Stomach (tissue), 8 donors: ENCODE measurements at regions not wholly inside any gene's neighbourhood (a gene's known extent, or its start where the extent isn't known, plus 50 kb on each side); places are given as distances from the start of the nearest gene placed in this dataset.

Experiments
- DNase-seq, 2 donors: peaks; one replicate each; pipeline versions ENCODE4 v3.0.0 to v3.0.0-alpha.2; 2013 to 2019
- H3K27ac ChIP-seq, 5 donors: fragments of 200-600 bp in 4 of 5; sonication (generic) in 4 of 5; one replicate each; pipeline ENCODE4 v1.5.1; 2013 to 2019; ENCODE audit warnings: mild to moderate bottlenecking in 1 of 5, moderate library complexity in 1 of 5
- H3K27me3 ChIP-seq, 3 donors: fragments of 200-600 bp; sonication (generic); one replicate each; pipeline ENCODE4 v1.5.1; 2017 to 2019; ENCODE audit warnings: mixed run types in 1 of 3
- H3K36me3 ChIP-seq, 4 donors: fragments of 200-600 bp; sonication (generic); 1 replicate in 3 of 4; 2 replicates in 1 of 4; pipeline ENCODE4 v1.5.1; 2016 to 2019
- H3K4me1 ChIP-seq, 4 donors: fragments of 200-600 bp; sonication (generic); one replicate each; pipeline ENCODE4 v1.5.1; 2016 to 2019
- H3K4me3 ChIP-seq, 4 donors: fragments of 200-600 bp; sonication (generic) in 3 of 4; one replicate each; pipeline ENCODE4 v1.5.1; 2016 to 2019; ENCODE audit warnings: mild to moderate bottlenecking in 1 of 4
- H3K9me3 ChIP-seq, 4 donors: fragments of 200-600 bp; sonication (generic); one replicate each; pipeline ENCODE4 v1.5.1; 2016 to 2019
- EP300 ChIP-seq: sonication (generic); formaldehyde crosslinking; IDR thresholded peaks from one replicate; pipeline ENCODE4 v1.6.1; 2017; ENCODE audit warnings: antibody characterized with exemption
- POLR2A ChIP-seq, 4 donors: fragments of 450-650 bp; IDR thresholded peaks; one replicate each; pipeline ENCODE4 v1.6.1; 2016; ENCODE audit warnings: antibody characterized with exemption in 4 of 4, control low read depth in 2 of 4, mild to moderate bottlenecking in 1 of 4, moderate library complexity in 1 of 4
- POLR2AphosphoS5 ChIP-seq, 3 donors: sonication (generic); formaldehyde crosslinking; IDR thresholded peaks; one replicate each; pipeline ENCODE4 v1.6.1; 2016; ENCODE audit warnings: antibody characterized with exemption in 3 of 3
- WGBS, 5 donors: extraction: QIAGEN DNeasy Blood & Tissue Kit in 3 of 5; methylation state at CpG; one replicate each; pipeline versions ENCODE4 v1.1.5 to v1.1.7; 2013 to 2018; 5-methylcytosine and 5-hydroxymethylcytosine counted together
- intact Hi-C: fragments of 100-400 bp; cut with DNase I; formaldehyde crosslinking; loops from one replicate; pipeline ENCODE4 v1.15.1; 2023; ENCODE audit warnings: low total_unique reads
- TF ChIP-seq, protein P1 (sequence below), 7 experiments: fragments of 450-650 bp in 4 of 7; fragments of 200-600 bp in 3 of 7; sonication (generic) in 3 of 7; IDR thresholded peaks; one replicate each; pipeline ENCODE4 v1.5.1; 2016 to 2019; ENCODE audit warnings: antibody characterized with exemption in 7 of 7, control low read depth in 2 of 7, mild to moderate bottlenecking in 1 of 7
- donor health status: healthy with polysubstance abuse.
- donor health status: Bipolar disorder and iron deficiency.
- donor health status: healthy.

DNA sequence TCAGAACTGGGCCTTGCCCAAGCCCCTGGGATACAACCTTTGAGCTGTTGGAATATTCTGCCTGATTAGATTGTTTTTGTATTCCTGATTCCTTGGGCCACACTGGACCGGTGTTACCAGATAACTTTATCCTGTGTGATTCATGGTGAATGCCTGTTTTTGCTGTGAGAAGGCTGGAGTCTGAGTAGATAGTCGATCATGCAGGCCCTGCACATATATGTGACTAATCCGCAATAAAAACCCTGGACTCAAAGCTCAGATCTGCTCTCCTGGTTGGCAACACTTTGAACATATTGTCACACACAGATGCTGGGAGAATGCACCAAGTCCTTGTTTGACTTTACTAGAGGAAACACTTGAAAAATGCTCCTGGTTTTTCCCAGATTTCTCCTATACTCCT, 183.9 kb upstream of the MBL2 start:
- no peaks in the 10 kb centered on the region for H3K36me3 ChIP-seq
- H3K27me3 ChIP-seq: no peaks in the 10 kb centered on the region
- peaks cover 0 to 8% (median 4%) of the 10 kb centered on the region in 4 donors for H3K4me1 ChIP-seq
- H3K4me3 ChIP-seq: no peak overlapping the region
- H3K9me3 ChIP-seq: no peaks in the 10 kb centered on the region
- DNase-seq: no peak
- TF ChIP-seq POLR2A (IDR thresholded peaks at IDR 0.05): no peak
- TF ChIP-seq, protein P1, sequence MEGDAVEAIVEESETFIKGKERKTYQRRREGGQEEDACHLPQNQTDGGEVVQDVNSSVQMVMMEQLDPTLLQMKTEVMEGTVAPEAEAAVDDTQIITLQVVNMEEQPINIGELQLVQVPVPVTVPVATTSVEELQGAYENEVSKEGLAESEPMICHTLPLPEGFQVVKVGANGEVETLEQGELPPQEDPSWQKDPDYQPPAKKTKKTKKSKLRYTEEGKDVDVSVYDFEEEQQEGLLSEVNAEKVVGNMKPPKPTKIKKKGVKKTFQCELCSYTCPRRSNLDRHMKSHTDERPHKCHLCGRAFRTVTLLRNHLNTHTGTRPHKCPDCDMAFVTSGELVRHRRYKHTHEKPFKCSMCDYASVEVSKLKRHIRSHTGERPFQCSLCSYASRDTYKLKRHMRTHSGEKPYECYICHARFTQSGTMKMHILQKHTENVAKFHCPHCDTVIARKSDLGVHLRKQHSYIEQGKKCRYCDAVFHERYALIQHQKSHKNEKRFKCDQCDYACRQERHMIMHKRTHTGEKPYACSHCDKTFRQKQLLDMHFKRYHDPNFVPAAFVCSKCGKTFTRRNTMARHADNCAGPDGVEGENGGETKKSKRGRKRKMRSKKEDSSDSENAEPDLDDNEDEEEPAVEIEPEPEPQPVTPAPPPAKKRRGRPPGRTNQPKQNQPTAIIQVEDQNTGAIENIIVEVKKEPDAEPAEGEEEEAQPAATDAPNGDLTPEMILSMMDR (IDR thresholded peaks at IDR 0.05): no peak
- no peak for TF ChIP-seq POLR2AphosphoS5 (IDR thresholded peaks at IDR 0.05)
- TF ChIP-seq EP300: no peak
- 29 to 54% (median 41%) methylated on average over 3 of the region's 3 CpGs for WGBS, 5 donors
- intact Hi-C loops: no loop called here
- H3K27ac ChIP-seq: no peak overlapping the region

- H3K9me3 ChIP-seq: no peaks in the 10 kb centered on the region
- WGBS, 5 donors: 96 to 99% (median 97%) methylated on average over 21 of the region's 21 CpGs
- peaks cover 0 to 8% (median 3%) of the 10 kb centered on the region in 4 donors for H3K4me1 ChIP-seq
- H3K4me3 ChIP-seq: no peak overlapping the region
- no peak overlapping the region for H3K27ac ChIP-seq
- no peak for TF ChIP-seq EP300
- no peak for TF ChIP-seq POLR2AphosphoS5 (IDR thresholded peaks at IDR 0.05)
- TF ChIP-seq, protein P1 (IDR thresholded peaks at IDR 0.05): no peak
- no peak for TF ChIP-seq POLR2A (IDR thresholded peaks at IDR 0.05)
- no peaks in the 10 kb centered on the region for H3K36me3 ChIP-seq
- no peaks in the 10 kb centered on the region for H3K27me3 ChIP-seq
- intact Hi-C loops: no loop called here
- no peak for DNase-seq
Observed at GRCh38 chr10:52955337-52955736, 182.8 kb upstream of the MBL2 start.

DNA sequence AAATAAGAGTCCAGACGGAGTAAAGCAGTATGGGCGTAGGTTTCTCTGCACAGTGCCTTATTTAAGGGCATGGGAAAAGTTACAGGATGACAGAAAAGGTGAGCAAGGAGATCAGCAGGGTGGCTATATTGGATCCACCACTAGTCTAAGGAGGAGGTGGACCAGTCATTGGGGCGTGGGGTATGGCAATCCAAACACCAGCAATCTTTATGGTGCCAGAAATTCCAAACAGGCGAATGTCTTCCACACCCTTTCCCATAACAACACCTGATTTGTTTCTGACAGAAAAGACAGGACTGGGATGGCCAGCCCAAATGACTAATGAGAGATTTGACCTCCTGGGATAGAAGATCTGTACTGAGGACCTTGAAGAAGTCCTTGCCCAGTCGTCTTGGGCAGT, 181.8 kb upstream of the MBL2 start:
- Histone ChIP-seq H3K27ac (no peak overlapping the region), H3K4me3 (no peak overlapping the region), H3K27me3 (no peaks in the 10 kb centered on the region), H3K4me1 (peaks cover 0 to 8% (median 3%) of the 10 kb centered on the region in 4 donors), H3K9me3 (no peaks in the 10 kb centered on the region), H3K36me3 (no peaks in the 10 kb centered on the region)
- 84 to 93% (median 90%) methylated on average over 5 of the region's 5 CpGs for WGBS, 5 donors
- no peak for DNase-seq
- TF ChIP-seq POLR2AphosphoS5 (IDR thresholded peaks at IDR 0.05): no peak
- TF ChIP-seq, protein P1 (IDR thresholded peaks at IDR 0.05): no peak
- TF ChIP-seq POLR2A (IDR thresholded peaks at IDR 0.05): no peak
- no peak for TF ChIP-seq EP300
- intact Hi-C loops: no loop called here

GRCh38 chr10:52952391-52953055, 179.9 kb upstream of the MBL2 start:
- TF ChIP-seq, protein P1 (IDR thresholded peaks at IDR 0.05): no peak
- TF ChIP-seq POLR2AphosphoS5 (IDR thresholded peaks at IDR 0.05) (no peak), EP300 (no peak)
- H3K4me1 ChIP-seq: peaks cover 0 to 8% (median 3%) of the 10 kb centered on the region in 4 donors
- no peaks in the 10 kb centered on the region for H3K36me3 ChIP-seq
- intact Hi-C loops: no loop called here
- H3K9me3 ChIP-seq: no peaks in the 10 kb centered on the region
- no peak overlapping the region for H3K27ac ChIP-seq
- no peaks in the 10 kb centered on the region for H3K27me3 ChIP-seq
- no peak overlapping the region for H3K4me3 ChIP-seq
- DNase-seq: peak in 1 of 2 donors; percentile 54
- WGBS, 5 donors: 56 to 81% (median 70%) methylated on average over 9 of the region's 9 CpGs
